ENCODE measurements at regions not wholly inside any gene's neighbourhood (a gene's known extent, or its start where the extent isn't known, plus 50 kb on each side); places are given as distances from the start of the nearest gene placed in this dataset.

DNA sequence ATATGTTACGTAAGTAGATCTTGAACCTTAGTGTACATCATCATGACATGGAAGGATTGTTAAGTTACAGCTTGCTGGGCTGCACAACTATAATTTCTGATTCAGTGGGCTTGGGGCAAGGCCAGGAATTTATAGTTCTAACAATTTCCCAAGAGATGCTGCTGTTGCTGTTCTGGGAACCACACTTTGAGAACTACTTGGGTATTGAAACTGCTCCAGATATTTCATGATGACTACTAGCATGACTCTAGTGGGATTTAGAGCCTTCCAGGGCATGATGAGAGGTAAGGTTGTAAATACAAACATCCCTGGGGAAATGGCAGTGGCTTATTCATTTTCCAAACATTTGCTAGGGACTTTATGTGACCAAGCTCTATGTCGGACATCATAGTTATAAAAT lies 904.8 kb upstream of the SEL1L start:
- Histone ChIP-seq H3K4me3 (ENCODE audit: low read depth, low read length) (no peak overlapping the region), H3K27me3 (ENCODE audit: control insufficient read depth, insufficient read depth, low read length) (no peaks in the 10 kb centered on the region), H3K36me3 (ENCODE audit: control insufficient read depth, insufficient read depth, low read length) (no peaks in the 10 kb centered on the region)
- no peak for DNase-seq (ENCODE audit: low read depth)
- TF ChIP-seq, protein P1, sequence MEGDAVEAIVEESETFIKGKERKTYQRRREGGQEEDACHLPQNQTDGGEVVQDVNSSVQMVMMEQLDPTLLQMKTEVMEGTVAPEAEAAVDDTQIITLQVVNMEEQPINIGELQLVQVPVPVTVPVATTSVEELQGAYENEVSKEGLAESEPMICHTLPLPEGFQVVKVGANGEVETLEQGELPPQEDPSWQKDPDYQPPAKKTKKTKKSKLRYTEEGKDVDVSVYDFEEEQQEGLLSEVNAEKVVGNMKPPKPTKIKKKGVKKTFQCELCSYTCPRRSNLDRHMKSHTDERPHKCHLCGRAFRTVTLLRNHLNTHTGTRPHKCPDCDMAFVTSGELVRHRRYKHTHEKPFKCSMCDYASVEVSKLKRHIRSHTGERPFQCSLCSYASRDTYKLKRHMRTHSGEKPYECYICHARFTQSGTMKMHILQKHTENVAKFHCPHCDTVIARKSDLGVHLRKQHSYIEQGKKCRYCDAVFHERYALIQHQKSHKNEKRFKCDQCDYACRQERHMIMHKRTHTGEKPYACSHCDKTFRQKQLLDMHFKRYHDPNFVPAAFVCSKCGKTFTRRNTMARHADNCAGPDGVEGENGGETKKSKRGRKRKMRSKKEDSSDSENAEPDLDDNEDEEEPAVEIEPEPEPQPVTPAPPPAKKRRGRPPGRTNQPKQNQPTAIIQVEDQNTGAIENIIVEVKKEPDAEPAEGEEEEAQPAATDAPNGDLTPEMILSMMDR (IDR thresholded peaks at IDR 0.05; ENCODE audit: insufficient read depth, low read length, poor library complexity, severe bottlenecking) = no peak

DNA sequence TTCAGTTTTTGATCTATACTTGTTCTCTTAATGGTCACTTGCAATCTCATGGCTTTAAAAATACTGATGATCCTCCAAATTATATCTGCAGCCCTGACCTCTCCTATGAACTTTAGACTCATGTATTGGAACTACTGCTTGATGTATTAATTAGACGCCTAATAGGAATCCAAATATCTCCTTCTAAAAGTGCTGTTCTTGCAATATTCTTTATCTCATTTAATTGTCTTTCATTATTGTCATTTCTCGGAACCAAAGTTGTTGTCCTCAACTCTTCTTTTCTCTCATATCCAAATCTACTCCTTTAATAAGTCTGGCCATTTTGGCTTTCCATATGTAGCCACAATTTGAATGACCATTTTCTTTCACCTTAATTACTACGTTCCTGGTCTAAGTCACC lies 907.6 kb upstream of the SEL1L start:
- Histone ChIP-seq H3K4me3 (ENCODE audit: low read depth, low read length) (no peak overlapping the region), H3K27me3 (ENCODE audit: control insufficient read depth, insufficient read depth, low read length) (no peaks in the 10 kb centered on the region), H3K36me3 (ENCODE audit: control insufficient read depth, insufficient read depth, low read length) (no peaks in the 10 kb centered on the region)
- TF ChIP-seq, protein P1 (IDR thresholded peaks at IDR 0.05; ENCODE audit: insufficient read depth, low read length, poor library complexity, severe bottlenecking) = no peak
- DNase-seq (ENCODE audit: low read depth) = no peak

DNA sequence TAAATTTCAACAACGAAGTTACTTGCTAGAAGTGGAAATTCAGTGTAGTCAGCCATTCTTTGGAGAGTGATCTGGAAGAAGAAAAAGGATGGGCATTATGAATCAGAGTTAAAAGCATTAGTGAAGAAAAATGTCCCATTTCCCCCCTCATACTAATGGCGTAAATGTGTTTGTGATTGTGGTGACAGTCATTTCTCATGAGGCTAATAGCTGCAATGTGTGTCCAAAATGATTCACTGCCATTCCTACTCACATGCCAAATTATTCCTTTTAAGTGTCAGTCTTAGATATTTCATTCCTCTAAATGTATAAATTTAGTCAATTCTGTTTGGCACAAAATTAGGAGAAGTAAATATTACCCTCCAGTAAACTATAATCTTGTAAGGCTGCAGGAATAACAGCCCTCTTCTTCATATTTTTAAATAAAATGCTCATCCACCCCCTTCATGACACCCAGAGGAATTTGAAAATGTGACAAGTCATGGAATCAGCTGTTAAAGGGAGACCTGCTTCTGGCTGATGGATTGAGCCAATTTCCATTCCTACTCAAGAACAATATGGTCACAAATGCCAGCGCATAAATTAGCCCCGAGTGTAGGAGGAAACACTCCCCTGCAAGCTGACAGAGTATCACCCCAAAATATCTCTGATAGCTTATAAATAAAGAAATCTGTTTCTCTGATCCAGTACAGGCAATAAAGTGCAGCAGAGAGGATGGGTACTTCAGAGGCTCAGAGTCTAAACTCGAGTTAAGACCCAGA lies 912.3 kb upstream of the SEL1L start:
- TF ChIP-seq, protein P1 (IDR thresholded peaks at IDR 0.05; ENCODE audit: insufficient read depth, low read length, poor library complexity, severe bottlenecking) = no peak
- no peak overlapping the region for H3K4me3 ChIP-seq (ENCODE audit: low read depth, low read length)
- DNase-seq (ENCODE audit: low read depth) = no peak
- no peaks in the 10 kb centered on the region for H3K36me3 ChIP-seq (ENCODE audit: control insufficient read depth, insufficient read depth, low read length)
- H3K27me3 ChIP-seq (ENCODE audit: control insufficient read depth, insufficient read depth, low read length) = no peaks in the 10 kb centered on the region

DNA sequence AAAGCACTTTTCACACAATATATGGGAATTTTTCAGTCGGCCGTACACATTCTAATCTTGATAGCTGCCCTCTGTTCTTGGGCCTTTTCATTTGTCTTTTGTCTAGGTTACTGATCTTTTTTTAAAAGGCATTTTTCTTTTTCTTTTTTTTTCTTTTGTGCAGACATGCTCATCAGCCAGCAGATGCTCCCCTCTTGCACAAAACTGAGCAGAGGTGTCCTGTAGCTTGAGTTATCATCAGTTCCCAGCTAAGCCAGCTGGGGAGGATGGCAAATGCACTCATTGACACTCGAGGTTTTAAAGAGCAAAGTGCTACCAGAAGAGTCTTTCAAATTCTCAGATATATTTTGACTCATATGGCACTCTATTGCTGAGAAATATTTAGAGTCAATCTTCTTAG lies 913.9 kb upstream of the SEL1L start:
- no peak overlapping the region for H3K4me3 ChIP-seq (ENCODE audit: low read depth, low read length)
- no peaks in the 10 kb centered on the region for H3K36me3 ChIP-seq (ENCODE audit: control insufficient read depth, insufficient read depth, low read length)
- DNase-seq (ENCODE audit: low read depth) = no peak
- TF ChIP-seq, protein P1 (IDR thresholded peaks at IDR 0.05; ENCODE audit: insufficient read depth, low read length, poor library complexity, severe bottlenecking) = no peak
- H3K27me3 ChIP-seq (ENCODE audit: control insufficient read depth, insufficient read depth, low read length) = no peaks in the 10 kb centered on the region

DNA sequence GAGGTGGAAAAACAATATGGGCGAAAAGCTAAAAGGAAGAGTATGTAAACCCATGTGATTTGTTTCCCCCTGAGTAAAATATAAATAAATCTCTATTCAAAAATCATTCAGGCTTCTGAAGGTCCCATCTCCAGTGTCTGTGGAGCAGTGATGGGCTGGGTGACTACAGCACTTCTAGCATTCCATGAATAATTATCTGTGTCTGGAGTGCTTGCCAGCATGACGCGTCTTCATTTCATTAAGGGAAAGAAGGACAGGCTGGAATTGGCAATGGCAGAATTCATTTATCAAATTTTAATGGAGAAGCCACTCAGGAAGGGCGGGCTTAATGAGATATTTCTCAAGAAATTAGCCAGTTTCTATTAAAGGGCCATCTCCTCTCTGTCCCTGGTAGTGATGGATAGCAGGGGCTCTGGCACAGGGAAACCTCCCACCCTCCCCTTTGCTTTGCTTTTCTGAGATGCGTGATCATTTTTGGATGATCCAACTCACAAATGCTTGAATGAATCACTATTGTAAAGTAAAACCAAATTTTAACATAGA lies 916.3 kb upstream of the SEL1L start:
- no peak for DNase-seq (ENCODE audit: low read depth)
- H3K36me3 ChIP-seq (ENCODE audit: control insufficient read depth, insufficient read depth, low read length) = no peaks in the 10 kb centered on the region
- H3K27me3 ChIP-seq (ENCODE audit: control insufficient read depth, insufficient read depth, low read length) = no peaks in the 10 kb centered on the region
- TF ChIP-seq, protein P1 (IDR thresholded peaks at IDR 0.05; ENCODE audit: insufficient read depth, low read length, poor library complexity, severe bottlenecking) = no peak
- H3K4me3 ChIP-seq (ENCODE audit: low read depth, low read length) = no peak overlapping the region

DNA sequence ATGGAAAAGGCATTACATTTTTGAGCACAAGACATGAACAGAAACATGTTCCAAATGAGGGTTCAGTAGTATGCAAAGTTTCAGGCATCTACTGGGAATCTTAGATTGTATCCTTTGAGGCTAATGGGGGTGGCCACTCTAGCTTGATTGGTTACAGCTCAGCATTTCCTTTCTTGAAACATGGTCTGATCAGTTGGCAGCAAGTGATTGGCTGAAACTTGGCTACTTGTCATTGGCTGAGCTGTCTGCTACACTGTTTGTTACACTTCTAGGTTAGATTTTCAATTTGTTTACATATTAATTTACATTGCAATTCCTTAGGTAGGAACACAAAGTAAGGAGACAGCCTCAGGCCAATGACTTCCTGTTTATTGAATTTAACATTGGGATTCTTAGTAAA lies 918.0 kb upstream of the SEL1L start:
- Histone ChIP-seq H3K36me3 (ENCODE audit: control insufficient read depth, insufficient read depth, low read length) (no peaks in the 10 kb centered on the region), H3K27me3 (ENCODE audit: control insufficient read depth, insufficient read depth, low read length) (no peaks in the 10 kb centered on the region), H3K4me3 (ENCODE audit: low read depth, low read length) (no peak overlapping the region)
- no peak for DNase-seq (ENCODE audit: low read depth)
- TF ChIP-seq, protein P1 (IDR thresholded peaks at IDR 0.05; ENCODE audit: insufficient read depth, low read length, poor library complexity, severe bottlenecking) = no peak

Measured in kidney epithelial cell (primary cell).